IMR-90 (cell line): ENCODE measurements at regions not wholly inside any gene's neighbourhood (a gene's known extent, or its start where the extent isn't known, plus 50 kb on each side); places are given as distances from the start of the nearest gene placed in this dataset.

Source experiments
- ATAC-seq: fragments of 200-7000 bp; cut with Tn5 transposase; 2 replicates; pipeline ENCODE4 v1.9.1; 2020; ENCODE audit warnings: low read depth, mild to moderate bottlenecking, moderate library complexity
- BruUV-seq: library from RNA; stranded (reverse); fragments of 400-500 nt; replicated peaks from 2 replicates; lab custom pipeline; 2021; lab: Mats Ljungman, UMichigan
- CTCF ChIA-PET: fragments of 300-600 bp; formaldehyde crosslinking; extraction: SDS; loops from one replicate; lab custom pipeline; 2021; ENCODE audit warnings: antibody characterized with exemption; lab: Yijun Ruan, JAX
- POLR2A ChIA-PET: fragments of 300-600 bp; sonication (Branson Sonifier 250); formaldehyde crosslinking; loops from one replicate; lab custom pipeline; 2022; ENCODE audit warnings: antibody characterized with exemption; ENCODE audit not compliant: unreplicated experiment; lab: Charles Lee
- DNase-seq: peaks from one replicate; pipeline ENCODE4 v3.0.0; 2013
- H2AFZ ChIP-seq: replicated peaks from 2 replicates; pipeline ENCODE3; 2013; ENCODE audit warnings: low read length, mild to moderate bottlenecking; ENCODE audit not compliant: poor library complexity
- H2AK5ac ChIP-seq: 2 replicates; pipeline ENCODE4 v1.6.1; 2013; ENCODE audit warnings: low read depth, low read length, inconsistent platforms
- H2AK9ac ChIP-seq: replicated peaks from 2 replicates; pipeline ENCODE3; 2013; ENCODE audit warnings: mild to moderate bottlenecking, low read depth, low read length, moderate library complexity; ENCODE audit not compliant: poor library complexity
- H2BK120ac ChIP-seq: 2 replicates; pipeline ENCODE4 v1.6.1; 2013; ENCODE audit warnings: low read depth, low read length, inconsistent platforms
- H2BK15ac ChIP-seq: 3 replicates; pipeline ENCODE4 v1.6.1; 2013; ENCODE audit warnings: low read depth, low read length, inconsistent platforms
- H2BK20ac ChIP-seq: 2 replicates; pipeline ENCODE4 v1.6.1; 2013; ENCODE audit warnings: low read depth, mild to moderate bottlenecking, inconsistent platforms, low read length, moderate library complexity
- H2BK5ac ChIP-seq: 2 replicates; pipeline ENCODE4 v1.6.1; 2013; ENCODE audit warnings: mild to moderate bottlenecking, low read depth, low read length, inconsistent platforms; ENCODE audit not compliant: poor library complexity, severe bottlenecking
- H3K14ac ChIP-seq: replicated peaks from 2 replicates; pipeline ENCODE4 v1.6.1; 2013; ENCODE audit warnings: low read depth, low read length, inconsistent platforms
- H3K18ac ChIP-seq: 2 replicates; pipeline ENCODE4 v1.6.1; 2013; ENCODE audit warnings: low read depth, low read length, control low read depth
- H3K23ac ChIP-seq: 2 replicates; pipeline ENCODE4 v1.6.1; 2013; ENCODE audit warnings: low read depth, low read length, inconsistent platforms
- H3K27ac ChIP-seq: 2 replicates; pipeline ENCODE4 v1.5.1; 2013; ENCODE audit warnings: mild to moderate bottlenecking, control low read depth, low read length; ENCODE audit not compliant: insufficient read depth
- H3K27me3 ChIP-seq: 2 replicates; pipeline ENCODE4 v1.6.1; 2013; ENCODE audit warnings: low read length; ENCODE audit not compliant: control insufficient read depth, insufficient read depth
- H3K36me3 ChIP-seq: 2 replicates; pipeline ENCODE4 v1.6.1; 2013; ENCODE audit warnings: low read length, mixed read lengths; ENCODE audit not compliant: control insufficient read depth, insufficient read depth
- H3K4ac ChIP-seq: 2 replicates; pipeline ENCODE4 v1.6.1; 2013; ENCODE audit warnings: low read depth, low read length, inconsistent platforms
- H3K4me1 ChIP-seq: 2 replicates; pipeline ENCODE4 v1.6.1; 2013; ENCODE audit warnings: low read length, mixed read lengths; ENCODE audit not compliant: control insufficient read depth, insufficient read depth
- H3K4me2 ChIP-seq: 2 replicates; pipeline ENCODE4 v1.6.1; 2013; ENCODE audit warnings: low read depth, mild to moderate bottlenecking, control low read depth, low read length, moderate library complexity
- H3K4me3 ChIP-seq: 2 replicates; pipeline ENCODE4 v1.5.1; 2013; ENCODE audit warnings: low read depth, mild to moderate bottlenecking, control low read depth, low read length, moderate library complexity; ENCODE audit not compliant: insufficient read depth
- H3K56ac ChIP-seq: 2 replicates; pipeline ENCODE4 v1.6.1; 2013; ENCODE audit warnings: low read length, inconsistent platforms; ENCODE audit not compliant: insufficient read depth; ENCODE audit errors: extremely low read depth
- H3K79me1 ChIP-seq, 2 experiments: 2 replicates each; pipeline ENCODE4 v1.6.1; 2013; ENCODE audit warnings: low read length in 2 of 2, inconsistent platforms in 1 of 2, low read depth in 1 of 2
- H3K9ac ChIP-seq: 2 replicates; pipeline ENCODE4 v1.6.1; 2013; ENCODE audit warnings: low read depth, low read length, control low read depth
- H3K9me1 ChIP-seq: 2 replicates; pipeline ENCODE4 v1.6.1; 2013; ENCODE audit warnings: low read length, inconsistent platforms; ENCODE audit not compliant: insufficient read depth
- H3K9me3 ChIP-seq: 2 replicates; pipeline ENCODE4 v1.6.1; 2013; ENCODE audit warnings: low read length; ENCODE audit not compliant: control insufficient read depth, insufficient read depth
- H4K20me1 ChIP-seq: 2 replicates; pipeline ENCODE4 v1.6.1; 2013; ENCODE audit warnings: low read length, inconsistent platforms; ENCODE audit not compliant: insufficient read depth
- H4K5ac ChIP-seq: 2 replicates; pipeline ENCODE4 v1.6.1; 2013; ENCODE audit warnings: mild to moderate bottlenecking, low read depth, low read length, control low read depth
- H4K8ac ChIP-seq, 2 experiments: 2 replicates each; pipeline ENCODE4 v1.6.1; 2013; ENCODE audit warnings: low read depth in 2 of 2, low read length in 2 of 2, control low read depth in 1 of 2, inconsistent platforms in 1 of 2
- H4K91ac ChIP-seq: 2 replicates; pipeline ENCODE4 v1.6.1; 2013; ENCODE audit warnings: low read depth, low read length, inconsistent platforms; ENCODE audit not compliant: insufficient read depth
- BHLHE40 ChIP-seq: fragments of 150-350 bp; IDR thresholded peaks from 2 replicates; pipeline ENCODE4 v1.6.1; 2016; ENCODE audit warnings: mild to moderate bottlenecking, low read depth, low read length
- CEBPB ChIP-seq: IDR thresholded peaks from 2 replicates; pipeline ENCODE4 v1.6.1; 2012; ENCODE audit warnings: low read depth, low read length, improper control_type of control experiment
- CHD1 ChIP-seq: IDR thresholded peaks from 2 replicates; pipeline ENCODE4 v1.6.1; 2012; ENCODE audit warnings: low read depth, low read length, improper control_type of control experiment
- CTCF ChIP-seq: conservative IDR thresholded peaks from 2 replicates; pipeline ENCODE4 v1.5.1; 2012; ENCODE audit warnings: mild to moderate bottlenecking, low read depth, low read length, improper control_type of control experiment
- ELK1 ChIP-seq: fragments of 150-350 bp; IDR thresholded peaks from 2 replicates; pipeline ENCODE4 v1.6.1; 2016; ENCODE audit warnings: low read depth, mild to moderate bottlenecking, low read length, moderate library complexity, borderline replicate concordance
- FOS ChIP-seq: fragments of 150-350 bp; IDR thresholded peaks from 2 replicates; pipeline ENCODE4 v1.6.1; 2016; ENCODE audit warnings: low read depth, low read length
- MAFK ChIP-seq: IDR thresholded peaks from 2 replicates; pipeline ENCODE4 v1.6.1; 2012; ENCODE audit warnings: low read depth, low read length, improper control_type of control experiment
- MAZ ChIP-seq: IDR thresholded peaks from 2 replicates; pipeline ENCODE4 v1.6.1; 2012; ENCODE audit warnings: low read depth, mild to moderate bottlenecking, low read length, improper control_type of control experiment, moderate library complexity, borderline replicate concordance
- MXI1 ChIP-seq: IDR thresholded peaks from 2 replicates; pipeline ENCODE4 v1.6.1; 2012; ENCODE audit warnings: low read depth, mild to moderate bottlenecking, low read length, moderate library complexity, borderline replicate concordance
- NFE2L2 ChIP-seq: fragments of 150-350 bp; IDR thresholded peaks from 2 replicates; pipeline ENCODE4 v1.6.1; 2016; ENCODE audit warnings: low read depth, mild to moderate bottlenecking, low read length
- POLR2A ChIP-seq: IDR thresholded peaks from 2 replicates; pipeline ENCODE4 v1.6.1; 2012; ENCODE audit warnings: mild to moderate bottlenecking, low read depth, low read length
- RAD21 ChIP-seq: IDR thresholded peaks from 2 replicates; pipeline ENCODE4 v1.6.1; 2012; ENCODE audit warnings: low read length, improper control_type of control experiment
- RCOR1 ChIP-seq: IDR thresholded peaks from 2 replicates; pipeline ENCODE4 v1.6.1; 2012; ENCODE audit warnings: mild to moderate bottlenecking, low read length, improper control_type of control experiment; ENCODE audit not compliant: insufficient replicate concordance
- RFX5 ChIP-seq: IDR thresholded peaks from 2 replicates; pipeline ENCODE4 v1.8.0; 2012; ENCODE audit warnings: low read depth, mild to moderate bottlenecking, low read length, moderate library complexity
- SMC3 ChIP-seq: fragments of 150-350 bp; IDR thresholded peaks from 2 replicates; pipeline ENCODE4 v1.6.1; 2016; ENCODE audit warnings: low read depth, mild to moderate bottlenecking, antibody characterized with exemption, low read length, moderate library complexity
- USF2 ChIP-seq: fragments of 150-350 bp; IDR thresholded peaks from 2 replicates; pipeline ENCODE4 v1.6.1; 2017; ENCODE audit warnings: mild to moderate bottlenecking, antibody characterized with exemption, low read length, low read depth
- WGBS, 2 experiments: methylation state at CpG; one replicate each; pipeline versions ENCODE4 v1.1.5 to v1.1.7; 2013; ENCODE audit warnings: missing lambda C conversion rate in 2 of 2; ENCODE audit not compliant: insufficient read length in 1 of 2; ENCODE audit errors: extremely low coverage in 2 of 2; 5-methylcytosine and 5-hydroxymethylcytosine counted together
- dilution Hi-C: fragments of 300-500 bp; cut with HindIII; formaldehyde crosslinking; loops from one replicate; pipeline ENCODE4 v1.14.3; 2018; ENCODE audit warnings: low sequenced_read_pairs; ENCODE audit not compliant: unreplicated experiment
- in situ Hi-C: fragments of 300-500 bp; cut with MboI; formaldehyde crosslinking; loops from 3 replicates; pipeline ENCODE4 v1.14.3; 2019; ENCODE audit warnings: low sequenced_read_pairs, inconsistent platforms, mixed read lengths
- intact Hi-C: fragments of 100-400 bp; cut with micrococcal nuclease; formaldehyde crosslinking; loops from 2 replicates; pipeline ENCODE4 v1.10.0; 2022

- ChIA-PET CTCF (no interaction called here), POLR2A (no interaction called here)
- Histone ChIP-seq H2AK9ac (no peak overlapping the region), H2BK5ac (no peak overlapping the region), H2BK120ac (no peak overlapping the region), H3K4me1 (no peaks in the 10 kb centered on the region), H4K91ac (no peak overlapping the region), H3K4me2 (no peak overlapping the region), H3K9me1 (no peaks in the 10 kb centered on the region), H3K56ac (no peak overlapping the region), H3K18ac (no peak overlapping the region), H4K5ac (no peak overlapping the region), H3K9ac (no peak overlapping the region), H2AFZ (no peak overlapping the region), H2BK20ac (no peak overlapping the region), H3K4ac (no peak overlapping the region), H3K23ac (no peak overlapping the region), H3K79me1 (no peaks in the 10 kb centered on the region), H3K27me3 (no peaks in the 10 kb centered on the region), H3K36me3 (no peaks in the 10 kb centered on the region), H3K27ac (no peak overlapping the region), H4K8ac (no peak overlapping the region), H2AK5ac (no peak overlapping the region), H3K14ac (no peak overlapping the region), H2BK15ac (no peak overlapping the region), H3K9me3 (no peaks in the 10 kb centered on the region), H4K20me1 (no peaks in the 10 kb centered on the region), H3K4me3 (no peak overlapping the region)
- intact Hi-C loops = no loop called here
- in situ Hi-C loops = loop anchor here (10.0 kb wide), 1 partner anchor 125 kb away; no protein-coding TSS in a partner anchor
- TF ChIP-seq CEBPB (no peak), POLR2A (no peak), FOS (no peak), MXI1 (no peak), MAFK (no peak), BHLHE40 (no peak), SMC3 (no peak), NFE2L2 (no peak), RAD21 (no peak), MAZ (no peak), RFX5 (no peak), CHD1 (no peak), CTCF (no peak), USF2 (no peak), RCOR1 (no peak), ELK1 (no peak)
- DNase-seq = no peak
- no peak for ATAC-seq
- no CpG with 5 or more reads among the region's 1 CpG for WGBS, 2 experiments
- dilution Hi-C loops = no loop called here
- BruUV-seq = no TSS peak
Observed at GRCh38 chr10:53719658-53720057, 947.1 kb upstream of the MBL2 start.
